Activated CD8-positive, alpha-beta T cell treated with anti-CD3 and anti-CD28 coated beads, Interleukin-2, amount 10 ng/mL, durations not matched to agents 7 days and 5 days (primary cell): ENCODE measurements at regions not wholly inside any gene's neighbourhood (a gene's known extent, or its start where the extent isn't known, plus 50 kb on each side); places are given as distances from the start of the nearest gene placed in this dataset.

Experiments used
- ATAC-seq: fragments of 150-1000 bp; cut with Tn5 transposase; one replicate; pipeline ENCODE4 v1.10.0; 2021; ENCODE audit warnings: moderate library complexity
- CTCF ChIA-PET: fragments of 350-600 bp; sonication (Branson Sonifier 250); formaldehyde crosslinking; loops from one replicate; lab custom pipeline; 2021; ENCODE audit warnings: antibody characterized with exemption; lab: Charles Lee
- POLR2A ChIA-PET: fragments of 350-600 bp; sonication (Branson Sonifier 250); formaldehyde crosslinking; loops from one replicate; lab custom pipeline; 2021; ENCODE audit warnings: antibody characterized with exemption; lab: Charles Lee
- DNase-seq: peaks from one replicate; pipeline ENCODE4 v3.0.0-alpha.2; 2020
- H3K27ac Mint-ChIP-seq: one replicate; pipeline ENCODE4 v1.8.0; 2021; ENCODE audit warnings: mild to moderate bottlenecking, mixed read lengths
- H3K27me3 Mint-ChIP-seq: one replicate; pipeline ENCODE4 v1.8.0; 2021; ENCODE audit warnings: low read depth, mixed read lengths
- H3K36me3 Mint-ChIP-seq: one replicate; pipeline ENCODE4 v1.8.0; 2021; ENCODE audit warnings: low read depth, mixed read lengths
- H3K4me1 Mint-ChIP-seq: one replicate; pipeline ENCODE4 v1.8.0; 2021; ENCODE audit warnings: low read depth, mixed read lengths
- H3K4me3 Mint-ChIP-seq: one replicate; pipeline ENCODE4 v1.8.0; 2021; ENCODE audit warnings: mild to moderate bottlenecking, mixed read lengths
- H3K9me3 Mint-ChIP-seq: one replicate; pipeline ENCODE4 v1.8.0; 2022; ENCODE audit warnings: mixed read lengths; ENCODE audit not compliant: insufficient read depth

- no peaks in the 10 kb centered on the region for H3K9me3 Mint-ChIP-seq
- POLR2A ChIA-PET, result no interaction called here
- H3K4me3 Mint-ChIP-seq, result no peak overlapping the region
- no peaks in the 10 kb centered on the region for H3K4me1 Mint-ChIP-seq
- peaks cover 2% of the 10 kb centered on the region for H3K27me3 Mint-ChIP-seq
- DNase-seq (no peak), ATAC-seq (no peak)
- CTCF ChIA-PET, result interaction anchor here (1.3 kb wide), 1 partner anchor 21 kb away, joined by 4 read pairs; no protein-coding TSS in a partner anchor
- H3K27ac Mint-ChIP-seq, result no peak overlapping the region
- H3K36me3 Mint-ChIP-seq, result no peaks in the 10 kb centered on the region
Observed at GRCh38 chr21:25822981-25823380, 88.2 kb downstream of the GABPA start.

- H3K4me3 Mint-ChIP-seq, result no peak overlapping the region
- H3K36me3 Mint-ChIP-seq, result no peaks in the 10 kb centered on the region
- ChIA-PET CTCF (no interaction called here), POLR2A (no interaction called here)
- no peaks in the 10 kb centered on the region for H3K9me3 Mint-ChIP-seq
- no peak for ATAC-seq
- no peak for DNase-seq
- H3K4me1 Mint-ChIP-seq, result peaks cover 5% of the 10 kb centered on the region
- no peak overlapping the region for H3K27ac Mint-ChIP-seq
- H3K27me3 Mint-ChIP-seq, result no peaks in the 10 kb centered on the region
Observed at GRCh38 chr21:25826652-25827051, 91.9 kb downstream of the GABPA start.

GRCh38 chr21:25827513-25827912, 92.7 kb downstream of the GABPA start:
- Mint-ChIP-seq H3K27ac (no peak overlapping the region), H3K27me3 (no peaks in the 10 kb centered on the region), H3K4me3 (no peak overlapping the region), H3K36me3 (no peaks in the 10 kb centered on the region), H3K9me3 (no peaks in the 10 kb centered on the region), H3K4me1 (peaks cover 7% of the 10 kb centered on the region)
- DNase-seq (no peak), ATAC-seq (no peak)
- ChIA-PET CTCF (no interaction called here), POLR2A (no interaction called here)
